ENCODE measurements at regions not wholly inside any gene's neighbourhood (a gene's known extent, or its start where the extent isn't known, plus 50 kb on each side); places are given as distances from the start of the nearest gene placed in this dataset.

DNA sequence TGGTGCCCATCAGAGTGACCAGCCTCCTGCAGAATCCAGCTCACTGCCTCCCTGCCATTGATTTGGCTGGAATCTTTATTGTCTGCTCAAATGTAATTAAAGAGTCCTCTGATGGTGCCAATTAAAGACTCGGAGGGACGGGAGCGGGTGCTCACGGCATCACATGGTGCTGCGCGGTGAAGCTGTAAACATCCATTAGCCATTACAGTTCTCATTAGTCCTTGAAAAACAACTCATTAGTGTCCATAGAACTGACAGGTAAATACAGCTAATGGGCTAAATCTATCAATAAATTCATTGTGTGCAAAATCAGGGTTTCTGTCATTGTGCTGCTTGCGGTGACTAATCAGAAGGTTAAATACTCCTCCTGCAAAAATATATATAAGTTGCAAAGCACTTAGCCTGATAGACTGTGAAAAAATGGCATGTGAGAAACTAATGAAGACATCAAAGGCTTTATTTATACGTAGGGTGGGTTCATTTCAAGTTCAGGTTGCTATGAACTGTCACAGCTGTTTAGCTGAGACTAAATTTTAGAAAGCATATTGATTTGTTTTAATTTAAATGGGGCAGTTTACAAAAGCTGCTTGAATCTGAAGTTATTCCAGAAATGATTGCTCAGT lies 289.8 kb upstream of the POU3F1 start:
- TF ChIP-seq, protein P1, sequence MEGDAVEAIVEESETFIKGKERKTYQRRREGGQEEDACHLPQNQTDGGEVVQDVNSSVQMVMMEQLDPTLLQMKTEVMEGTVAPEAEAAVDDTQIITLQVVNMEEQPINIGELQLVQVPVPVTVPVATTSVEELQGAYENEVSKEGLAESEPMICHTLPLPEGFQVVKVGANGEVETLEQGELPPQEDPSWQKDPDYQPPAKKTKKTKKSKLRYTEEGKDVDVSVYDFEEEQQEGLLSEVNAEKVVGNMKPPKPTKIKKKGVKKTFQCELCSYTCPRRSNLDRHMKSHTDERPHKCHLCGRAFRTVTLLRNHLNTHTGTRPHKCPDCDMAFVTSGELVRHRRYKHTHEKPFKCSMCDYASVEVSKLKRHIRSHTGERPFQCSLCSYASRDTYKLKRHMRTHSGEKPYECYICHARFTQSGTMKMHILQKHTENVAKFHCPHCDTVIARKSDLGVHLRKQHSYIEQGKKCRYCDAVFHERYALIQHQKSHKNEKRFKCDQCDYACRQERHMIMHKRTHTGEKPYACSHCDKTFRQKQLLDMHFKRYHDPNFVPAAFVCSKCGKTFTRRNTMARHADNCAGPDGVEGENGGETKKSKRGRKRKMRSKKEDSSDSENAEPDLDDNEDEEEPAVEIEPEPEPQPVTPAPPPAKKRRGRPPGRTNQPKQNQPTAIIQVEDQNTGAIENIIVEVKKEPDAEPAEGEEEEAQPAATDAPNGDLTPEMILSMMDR (conservative IDR thresholded peaks at IDR 0.05 in 1 of 2, IDR thresholded peaks at IDR 0.05 in 1 of 2; ENCODE audit: low read depth in 1 of 2, low read length in 2 of 2): no peak
- TF ChIP-seq EZH2 (IDR thresholded peaks at IDR 0.05; ENCODE audit: low read length, missing control alignments): no peak

Data from fibroblast of lung (primary cell).